ENCODE measurements at regions not wholly inside any gene's neighbourhood (a gene's known extent, or its start where the extent isn't known, plus 50 kb on each side); places are given as distances from the start of the nearest gene placed in this dataset.

DNA sequence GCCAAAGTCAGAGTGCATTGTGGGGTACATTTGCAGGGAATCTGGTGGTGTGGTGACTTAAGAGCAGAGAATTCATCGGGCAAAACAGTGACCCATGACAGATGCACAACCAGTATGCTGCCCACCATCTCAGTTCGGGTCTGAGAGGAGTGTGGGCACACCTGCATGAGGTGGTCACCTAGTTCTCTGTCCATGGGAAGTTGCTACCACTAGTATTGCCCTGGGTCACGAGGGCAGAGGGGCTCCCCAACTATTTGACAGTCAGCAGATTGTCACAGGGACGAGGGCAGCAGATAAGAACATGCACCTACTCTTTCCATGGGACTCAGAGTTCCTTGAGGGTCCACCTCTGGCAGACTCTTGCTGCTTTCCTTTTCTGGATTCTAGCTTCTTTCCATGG is 305.2 kb upstream of the MAOA start:
- TF ChIP-seq, protein P1, sequence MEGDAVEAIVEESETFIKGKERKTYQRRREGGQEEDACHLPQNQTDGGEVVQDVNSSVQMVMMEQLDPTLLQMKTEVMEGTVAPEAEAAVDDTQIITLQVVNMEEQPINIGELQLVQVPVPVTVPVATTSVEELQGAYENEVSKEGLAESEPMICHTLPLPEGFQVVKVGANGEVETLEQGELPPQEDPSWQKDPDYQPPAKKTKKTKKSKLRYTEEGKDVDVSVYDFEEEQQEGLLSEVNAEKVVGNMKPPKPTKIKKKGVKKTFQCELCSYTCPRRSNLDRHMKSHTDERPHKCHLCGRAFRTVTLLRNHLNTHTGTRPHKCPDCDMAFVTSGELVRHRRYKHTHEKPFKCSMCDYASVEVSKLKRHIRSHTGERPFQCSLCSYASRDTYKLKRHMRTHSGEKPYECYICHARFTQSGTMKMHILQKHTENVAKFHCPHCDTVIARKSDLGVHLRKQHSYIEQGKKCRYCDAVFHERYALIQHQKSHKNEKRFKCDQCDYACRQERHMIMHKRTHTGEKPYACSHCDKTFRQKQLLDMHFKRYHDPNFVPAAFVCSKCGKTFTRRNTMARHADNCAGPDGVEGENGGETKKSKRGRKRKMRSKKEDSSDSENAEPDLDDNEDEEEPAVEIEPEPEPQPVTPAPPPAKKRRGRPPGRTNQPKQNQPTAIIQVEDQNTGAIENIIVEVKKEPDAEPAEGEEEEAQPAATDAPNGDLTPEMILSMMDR (conservative IDR thresholded peaks at IDR 0.05; ENCODE audit: low read depth, low read length) = no peak
- H3K4me3 ChIP-seq (ENCODE audit: low read depth, low read length) = no peak overlapping the region
- no peak for DNase-seq (ENCODE audit: low read depth)

DNA sequence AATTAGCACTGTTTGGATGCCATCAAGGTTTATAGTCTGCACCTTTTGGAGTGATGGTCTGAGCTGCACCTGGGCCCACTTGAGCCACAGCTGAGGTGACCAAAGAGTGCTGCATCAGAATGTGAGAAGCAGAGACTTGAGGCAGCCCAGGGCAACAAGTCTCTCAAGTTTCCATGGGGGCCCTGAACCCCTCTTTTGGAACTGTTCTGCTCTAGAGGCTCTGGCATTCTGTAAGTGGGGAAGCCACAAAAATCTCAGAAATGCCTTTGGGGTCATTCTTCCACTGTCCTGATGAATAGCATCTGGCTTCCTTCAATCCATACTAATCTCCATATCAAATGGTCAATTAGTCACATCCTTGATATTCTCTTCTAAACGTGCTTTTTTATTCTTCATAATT is 298.4 kb upstream of the MAOA start:
- no peak overlapping the region for H3K4me3 ChIP-seq (ENCODE audit: low read depth, low read length)
- TF ChIP-seq, protein P1 (conservative IDR thresholded peaks at IDR 0.05; ENCODE audit: low read depth, low read length) = no peak
- DNase-seq (ENCODE audit: low read depth) = no peak

GRCh38 chrX:43373032-43373431 is 283.1 kb upstream of the MAOA start:
- DNase-seq (ENCODE audit: low read depth) = no peak
- TF ChIP-seq, protein P1 (conservative IDR thresholded peaks at IDR 0.05; ENCODE audit: low read depth, low read length) = no peak
- no peak overlapping the region for H3K4me3 ChIP-seq (ENCODE audit: low read depth, low read length)

DNA sequence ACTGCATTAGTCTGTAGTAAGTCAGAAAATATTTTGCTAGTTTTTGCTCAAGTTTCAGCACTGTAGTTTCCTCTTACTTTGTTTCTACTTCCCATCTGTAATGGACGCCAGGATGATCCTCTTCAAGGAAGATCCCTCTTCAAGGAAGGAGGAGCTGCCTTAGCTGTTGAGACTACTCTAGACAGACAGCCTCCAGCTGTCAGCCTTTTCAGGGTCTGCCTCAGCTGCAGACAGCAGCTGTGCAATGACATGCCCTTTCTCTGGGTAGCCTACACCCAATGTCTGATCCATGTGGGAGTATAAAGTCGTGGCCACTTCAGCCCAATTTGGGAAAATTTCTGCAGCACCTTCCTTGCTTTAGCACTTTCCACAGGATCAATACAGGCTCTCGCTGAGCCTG is 281.0 kb upstream of the MAOA start:
- no peak overlapping the region for H3K4me3 ChIP-seq (ENCODE audit: low read depth, low read length)
- TF ChIP-seq, protein P1 (conservative IDR thresholded peaks at IDR 0.05; ENCODE audit: low read depth, low read length) = no peak
- no peak for DNase-seq (ENCODE audit: low read depth)

DNA sequence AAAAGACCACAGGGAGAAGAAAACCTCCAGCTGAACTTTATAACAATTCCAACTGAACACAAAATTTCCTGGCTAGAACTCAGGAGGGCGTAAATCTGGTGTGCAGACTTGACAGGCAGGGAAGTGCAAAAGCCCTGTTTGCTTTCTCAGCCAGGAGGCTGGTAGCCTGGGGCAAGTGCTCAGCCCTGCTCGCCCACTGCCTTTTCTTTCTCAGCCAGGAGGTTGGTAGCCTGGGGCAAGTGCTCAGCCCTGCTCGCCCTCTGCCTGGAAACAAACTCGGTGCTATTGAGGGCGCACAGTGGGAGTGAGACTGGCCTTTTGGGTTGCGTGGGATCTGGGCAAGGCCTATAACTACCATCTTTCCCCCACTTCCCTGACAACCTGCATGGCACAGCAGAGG is 275.4 kb upstream of the MAOA start:
- H3K4me3 ChIP-seq (ENCODE audit: low read depth, low read length) = no peak overlapping the region
- no peak for DNase-seq (ENCODE audit: low read depth)
- TF ChIP-seq, protein P1 (conservative IDR thresholded peaks at IDR 0.05; ENCODE audit: low read depth, low read length) = no peak

GRCh38 chrX:43386875-43387274 is 269.2 kb upstream of the MAOA start:
- H3K4me3 ChIP-seq (ENCODE audit: low read depth, low read length) = no peak overlapping the region
- TF ChIP-seq, protein P1 (conservative IDR thresholded peaks at IDR 0.05; ENCODE audit: low read depth, low read length) = no peak
- no peak for DNase-seq (ENCODE audit: low read depth)

DNA sequence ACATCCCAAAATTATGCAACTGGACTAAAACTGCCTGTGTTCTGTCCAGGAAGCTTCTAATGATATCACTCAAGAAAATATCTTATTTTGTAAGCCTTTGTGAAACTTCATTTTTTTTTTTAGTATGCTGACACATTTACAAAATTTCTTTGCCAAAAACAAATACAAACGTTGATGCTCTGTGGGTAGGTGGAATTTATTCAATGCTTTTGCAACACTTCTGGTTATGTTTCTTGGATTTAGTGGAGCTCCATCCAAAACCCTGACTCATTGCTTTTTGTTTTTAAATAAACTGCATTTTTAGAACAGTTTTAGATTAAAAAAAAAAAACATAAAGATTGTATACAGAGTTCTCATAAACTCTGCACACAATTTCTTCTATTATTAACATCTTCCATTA is 250.9 kb upstream of the MAOA start:
- no peak overlapping the region for H3K4me3 ChIP-seq (ENCODE audit: low read depth, low read length)
- TF ChIP-seq, protein P1 (conservative IDR thresholded peaks at IDR 0.05; ENCODE audit: low read depth, low read length) = no peak
- DNase-seq (ENCODE audit: low read depth) = no peak

All from epithelial cell of proximal tubule (primary cell).